ENCODE measurements at regions not wholly inside any gene's neighbourhood (a gene's known extent, or its start where the extent isn't known, plus 50 kb on each side); places are given as distances from the start of the nearest gene placed in this dataset.

- TF ChIP-seq, protein P1, sequence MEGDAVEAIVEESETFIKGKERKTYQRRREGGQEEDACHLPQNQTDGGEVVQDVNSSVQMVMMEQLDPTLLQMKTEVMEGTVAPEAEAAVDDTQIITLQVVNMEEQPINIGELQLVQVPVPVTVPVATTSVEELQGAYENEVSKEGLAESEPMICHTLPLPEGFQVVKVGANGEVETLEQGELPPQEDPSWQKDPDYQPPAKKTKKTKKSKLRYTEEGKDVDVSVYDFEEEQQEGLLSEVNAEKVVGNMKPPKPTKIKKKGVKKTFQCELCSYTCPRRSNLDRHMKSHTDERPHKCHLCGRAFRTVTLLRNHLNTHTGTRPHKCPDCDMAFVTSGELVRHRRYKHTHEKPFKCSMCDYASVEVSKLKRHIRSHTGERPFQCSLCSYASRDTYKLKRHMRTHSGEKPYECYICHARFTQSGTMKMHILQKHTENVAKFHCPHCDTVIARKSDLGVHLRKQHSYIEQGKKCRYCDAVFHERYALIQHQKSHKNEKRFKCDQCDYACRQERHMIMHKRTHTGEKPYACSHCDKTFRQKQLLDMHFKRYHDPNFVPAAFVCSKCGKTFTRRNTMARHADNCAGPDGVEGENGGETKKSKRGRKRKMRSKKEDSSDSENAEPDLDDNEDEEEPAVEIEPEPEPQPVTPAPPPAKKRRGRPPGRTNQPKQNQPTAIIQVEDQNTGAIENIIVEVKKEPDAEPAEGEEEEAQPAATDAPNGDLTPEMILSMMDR (conservative IDR thresholded peaks at IDR 0.05; ENCODE audit: low read length): no peak
- no peak for TF ChIP-seq EZH2phosphoT487 (IDR thresholded peaks at IDR 0.05; ENCODE audit: borderline replicate concordance, low read depth, low read length)
These were observed 302.7 kb downstream of the MAN2A1 start for GRCh38 chr5:109992264-109992915.
